Neuronal stem cell (in vitro differentiated cells): ENCODE measurements at regions not wholly inside any gene's neighbourhood (a gene's known extent, or its start where the extent isn't known, plus 50 kb on each side); places are given as distances from the start of the nearest gene placed in this dataset.
"Not testable (repeated sequence)": the region's sequence is repeated elsewhere in the genome, so short reads cannot be mapped to it uniquely, and the experiment has no call there.

Experiments used
- DNase-seq: peaks from one replicate; pipeline ENCODE4 v3.0.0-alpha.2; 2013; ENCODE audit warnings: low spot score
- H2AFZ ChIP-seq: one replicate; pipeline ENCODE4 v1.6.1; 2013; ENCODE audit warnings: mild to moderate bottlenecking, low read length, inconsistent platforms
- H2AK5ac ChIP-seq: 2 replicates; pipeline ENCODE4 v1.6.1; 2013; ENCODE audit warnings: low read depth, mild to moderate bottlenecking, inconsistent platforms, low read length, moderate library complexity, mixed read lengths
- H2BK120ac ChIP-seq: 2 replicates; pipeline ENCODE4 v1.6.1; 2013; ENCODE audit warnings: low read depth, mild to moderate bottlenecking, inconsistent platforms, low read length, moderate library complexity, mixed read lengths
- H2BK12ac ChIP-seq: one replicate; pipeline ENCODE4 v1.6.1; 2013; ENCODE audit warnings: low read length, inconsistent platforms
- H2BK15ac ChIP-seq: 2 replicates; pipeline ENCODE4 v1.6.1; 2013; ENCODE audit warnings: mild to moderate bottlenecking, low read length, inconsistent platforms, mixed read lengths
- H2BK5ac ChIP-seq: one replicate; pipeline ENCODE4 v1.6.1; 2013; ENCODE audit warnings: inconsistent platforms, mild to moderate bottlenecking, low read length, moderate library complexity
- H3K14ac ChIP-seq: one replicate; pipeline ENCODE4 v1.6.1; 2013; ENCODE audit warnings: low read length, inconsistent platforms
- H3K18ac ChIP-seq: 2 replicates; pipeline ENCODE4 v1.6.1; 2013; ENCODE audit warnings: low read length, inconsistent platforms
- H3K23ac ChIP-seq: 2 replicates; pipeline ENCODE4 v1.6.1; 2013; ENCODE audit warnings: low read depth, mild to moderate bottlenecking, mixed read lengths, low read length, inconsistent platforms; ENCODE audit not compliant: poor library complexity
- H3K27ac ChIP-seq: replicated peaks from 3 replicates; pipeline ENCODE4 v1.5.1; 2013; ENCODE audit warnings: low read length, inconsistent platforms
- H3K27me3 ChIP-seq, 3 experiments: 2 replicates each; pipeline ENCODE4 v1.6.1; 2013; ENCODE audit warnings: low read length in 3 of 3, mild to moderate bottlenecking in 2 of 3, inconsistent platforms in 1 of 3, low read depth in 1 of 3, mixed read lengths in 1 of 3, moderate library complexity in 1 of 3; ENCODE audit not compliant: control insufficient read depth in 3 of 3, insufficient read depth in 3 of 3
- H3K36me3 ChIP-seq, 2 donors: replicated peaks in 1 of 2; 2 replicates each; pipeline ENCODE4 v1.6.1; 2013; ENCODE audit warnings: low read length in 2 of 2; ENCODE audit not compliant: control insufficient read depth in 2 of 2, insufficient read depth in 2 of 2
- H3K4ac ChIP-seq: 2 replicates; pipeline ENCODE4 v1.6.1; 2013; ENCODE audit warnings: inconsistent platforms, mild to moderate bottlenecking, low read length, moderate library complexity
- H3K4me1 ChIP-seq, 2 donors: 1 replicate in 1 of 2; 2 replicates in 1 of 2; pipeline ENCODE4 v1.6.1; 2013; ENCODE audit warnings: low read length in 2 of 2, low read depth in 1 of 2; ENCODE audit not compliant: control insufficient read depth in 2 of 2, insufficient read depth in 1 of 2
- H3K4me2 ChIP-seq: one replicate; pipeline ENCODE4 v1.6.1; 2013; ENCODE audit warnings: mild to moderate bottlenecking, low read length, inconsistent platforms; ENCODE audit not compliant: insufficient read depth, poor library complexity, severe bottlenecking
- H3K4me3 ChIP-seq, 2 donors: 2 replicates each; pipeline ENCODE4 v1.5.1; 2013; ENCODE audit warnings: low read length in 2 of 2, mild to moderate bottlenecking in 2 of 2, inconsistent platforms in 1 of 2, moderate library complexity in 1 of 2
- H3K79me1 ChIP-seq: one replicate; pipeline ENCODE4 v1.6.1; 2013; ENCODE audit warnings: low read depth, mild to moderate bottlenecking, inconsistent platforms, low read length, moderate library complexity
- H3K9ac ChIP-seq: one replicate; pipeline ENCODE4 v1.6.1; 2013; ENCODE audit warnings: mild to moderate bottlenecking, low read depth, low read length, inconsistent platforms; ENCODE audit not compliant: poor library complexity
- H3K9me3 ChIP-seq, 2 donors: replicated peaks in 1 of 2; 2 replicates each; pipeline versions ENCODE3 to v1.6.1; 2013; ENCODE audit warnings: low read length in 2 of 2, mild to moderate bottlenecking in 2 of 2, inconsistent platforms in 1 of 2, low read depth in 1 of 2, mixed read lengths in 1 of 2, moderate library complexity in 1 of 2; ENCODE audit not compliant: control insufficient read depth in 2 of 2, insufficient read depth in 1 of 2
- H4K8ac ChIP-seq: one replicate; pipeline ENCODE4 v1.6.1; 2013; ENCODE audit warnings: low read depth, mild to moderate bottlenecking, inconsistent platforms, low read length, moderate library complexity
- H4K91ac ChIP-seq: one replicate; pipeline ENCODE4 v1.6.1; 2013; ENCODE audit warnings: low read length, low read depth, mild to moderate bottlenecking, inconsistent platforms; ENCODE audit not compliant: poor library complexity
- WGBS, 2 donors: extraction: QIAGEN DNeasy Blood & Tissue Kit; methylation state at CpG; one replicate each; pipeline ENCODE4 v1.1.7; 2013; ENCODE audit warnings: missing lambda C conversion rate in 2 of 2, mixed read lengths in 1 of 2; ENCODE audit not compliant: insufficient read length in 2 of 2, insufficient replicate concordance in 1 of 2; ENCODE audit errors: extremely low coverage in 2 of 2; 5-methylcytosine and 5-hydroxymethylcytosine counted together

DNA sequence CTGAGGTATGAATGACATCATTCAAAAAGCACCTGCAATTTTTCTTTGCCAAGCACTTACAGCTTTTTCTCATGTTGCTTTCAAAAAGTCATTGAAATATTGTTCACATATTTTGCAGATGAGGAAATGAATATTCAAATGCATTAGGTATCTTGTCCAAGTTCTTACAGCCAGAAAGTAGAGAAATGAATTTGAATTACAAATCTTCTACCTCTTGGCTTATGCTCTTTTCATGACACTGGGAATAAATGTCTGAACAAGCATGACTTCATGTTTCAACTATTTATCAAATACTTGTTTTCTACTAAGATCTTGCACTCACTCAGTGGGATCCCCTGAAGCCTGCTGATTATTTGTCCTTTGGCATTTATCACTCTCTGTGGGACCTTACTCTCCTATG, 267.2 kb upstream of the BTG1 start:
- DNase-seq: no peak
- H3K36me3 ChIP-seq: no peaks in the 10 kb centered on the region

DNA sequence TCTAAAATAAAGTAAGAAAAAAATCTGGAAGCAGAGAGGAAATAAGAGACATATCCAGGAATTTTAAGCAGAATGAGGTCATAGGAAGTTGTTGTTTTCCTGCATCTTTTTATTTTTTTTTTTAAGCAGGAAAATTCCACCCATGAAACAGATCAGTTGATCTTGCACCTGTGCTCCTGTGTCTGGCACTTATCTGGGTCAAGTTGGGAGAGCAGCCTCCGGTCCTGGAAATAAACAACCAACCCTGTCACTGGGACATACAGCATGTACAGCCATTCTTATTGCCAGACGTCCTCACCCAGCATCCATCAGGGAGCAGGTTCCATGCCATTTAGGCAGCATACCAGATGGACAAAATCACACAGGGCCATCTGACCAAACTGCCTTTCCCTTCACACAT, 266.0 kb upstream of the BTG1 start:
- H2BK5ac ChIP-seq: no peak overlapping the region
- H3K18ac ChIP-seq: no peak overlapping the region
- H4K91ac ChIP-seq: no peak overlapping the region
- H3K9me3 ChIP-seq: no peaks in the 10 kb centered on the region
- no peaks in the 10 kb centered on the region for H3K4me1 ChIP-seq
- H3K14ac ChIP-seq: no peak overlapping the region
- peak overlapping the region; percentile 22 for H3K9ac ChIP-seq
- H3K23ac ChIP-seq: no peak overlapping the region
- H4K8ac ChIP-seq: no peak overlapping the region
- H2BK12ac ChIP-seq: no peak overlapping the region
- no CpG with 5 or more reads among the region's 2 CpGs for WGBS, 2 donors
- H2BK120ac ChIP-seq: no peak overlapping the region
- H3K4ac ChIP-seq: no peak overlapping the region
- H3K36me3 ChIP-seq: no peaks in the 10 kb centered on the region
- no peak overlapping the region for H3K27ac ChIP-seq
- DNase-seq: no peak
- no peak overlapping the region for H2BK15ac ChIP-seq
- H3K27me3 ChIP-seq: no peaks in the 10 kb centered on the region
- peak overlapping the region; percentile 35 for H2AK5ac ChIP-seq
- no peaks in the 10 kb centered on the region for H3K79me1 ChIP-seq
- H2AFZ ChIP-seq: no peak overlapping the region
- H3K4me3 ChIP-seq: no peak overlapping the region
- H3K4me2 ChIP-seq: no peak overlapping the region

More for the DNA sequence above, 267.2 kb upstream of the BTG1 start:
- H3K18ac ChIP-seq: no peak overlapping the region
- no peak overlapping the region for H3K27ac ChIP-seq
- H3K4me2 ChIP-seq: no peak overlapping the region
- H3K79me1 ChIP-seq: no peaks in the 10 kb centered on the region
- H3K27me3 ChIP-seq: no peaks in the 10 kb centered on the region
- H3K4me3 ChIP-seq: no peak overlapping the region
- H2BK15ac ChIP-seq: no peak overlapping the region
- H2BK12ac ChIP-seq: no peak overlapping the region
- H3K9me3 ChIP-seq: no peaks in the 10 kb centered on the region
- H2AK5ac ChIP-seq: no peak overlapping the region
- H3K4ac ChIP-seq: no peak overlapping the region
- H2BK120ac ChIP-seq: no peak overlapping the region
- H3K9ac ChIP-seq: no peak overlapping the region
- H2AFZ ChIP-seq: no peak overlapping the region
- no peaks in the 10 kb centered on the region for H3K4me1 ChIP-seq
- H4K8ac ChIP-seq: no peak overlapping the region
- H2BK5ac ChIP-seq: no peak overlapping the region
- no peak overlapping the region for H3K14ac ChIP-seq
- H3K23ac ChIP-seq: no peak overlapping the region
- no peak overlapping the region for H4K91ac ChIP-seq

DNA sequence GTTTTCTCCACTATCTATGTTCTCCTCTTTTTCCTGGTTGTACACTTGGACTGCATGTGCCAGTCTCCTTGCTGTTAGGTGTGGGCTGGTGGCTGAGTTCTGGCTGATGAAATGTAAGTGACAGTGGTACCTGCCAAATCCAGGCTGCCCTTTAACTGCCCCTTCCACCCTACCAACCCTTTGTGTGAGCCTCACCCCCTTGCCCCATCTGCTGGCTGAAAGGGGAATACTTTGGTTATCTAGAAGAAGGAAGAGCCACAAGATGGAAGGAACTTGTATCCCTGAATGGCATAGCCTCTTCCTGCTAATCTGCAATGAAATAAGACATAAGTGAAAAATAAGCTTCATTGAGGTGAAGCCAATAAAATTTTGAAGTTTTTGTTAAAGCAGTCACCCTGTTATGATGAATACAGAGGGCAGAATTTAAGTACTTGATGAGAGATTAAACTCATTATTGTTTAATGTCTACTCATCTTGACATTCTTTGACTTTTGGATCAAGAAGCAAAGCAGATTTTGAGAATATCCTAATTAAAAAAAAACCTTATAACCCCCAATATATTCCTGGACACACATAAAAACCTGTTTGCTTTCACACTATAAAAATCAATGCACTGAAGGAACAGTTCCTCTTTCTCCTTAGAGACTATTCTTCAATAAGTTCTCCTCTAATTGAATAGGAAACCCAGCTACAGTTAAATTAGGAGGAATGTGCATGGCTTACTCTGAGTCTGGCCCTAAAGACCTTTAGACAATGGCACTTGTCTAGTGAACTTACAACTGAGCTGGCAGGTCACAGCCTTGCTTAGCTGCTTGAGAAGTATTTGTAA, 262.6 kb upstream of the BTG1 start:
- Histone ChIP-seq H2BK120ac (no peak overlapping the region), H3K4me1 (no peaks in the 10 kb centered on the region), H3K23ac (no peak overlapping the region), H3K27ac (no peak overlapping the region), H2AK5ac (no peak overlapping the region), H4K91ac (no peak overlapping the region), H3K4me2 (no peak overlapping the region), H2BK15ac (no peak overlapping the region), H4K8ac (no peak overlapping the region), H3K9ac (no peak overlapping the region), H2AFZ (no peak overlapping the region), H3K79me1 (no peaks in the 10 kb centered on the region), H3K36me3 (no peaks in the 10 kb centered on the region), H3K14ac (no peak overlapping the region), H3K18ac (no peak overlapping the region), H3K4ac (no peak overlapping the region), H3K4me3 (no peak overlapping the region), H2BK5ac (no peak overlapping the region), H2BK12ac (no peak overlapping the region), H3K27me3 (no peaks in the 10 kb centered on the region), H3K9me3 (no peaks in the 10 kb centered on the region)
- DNase-seq: no peak

DNA sequence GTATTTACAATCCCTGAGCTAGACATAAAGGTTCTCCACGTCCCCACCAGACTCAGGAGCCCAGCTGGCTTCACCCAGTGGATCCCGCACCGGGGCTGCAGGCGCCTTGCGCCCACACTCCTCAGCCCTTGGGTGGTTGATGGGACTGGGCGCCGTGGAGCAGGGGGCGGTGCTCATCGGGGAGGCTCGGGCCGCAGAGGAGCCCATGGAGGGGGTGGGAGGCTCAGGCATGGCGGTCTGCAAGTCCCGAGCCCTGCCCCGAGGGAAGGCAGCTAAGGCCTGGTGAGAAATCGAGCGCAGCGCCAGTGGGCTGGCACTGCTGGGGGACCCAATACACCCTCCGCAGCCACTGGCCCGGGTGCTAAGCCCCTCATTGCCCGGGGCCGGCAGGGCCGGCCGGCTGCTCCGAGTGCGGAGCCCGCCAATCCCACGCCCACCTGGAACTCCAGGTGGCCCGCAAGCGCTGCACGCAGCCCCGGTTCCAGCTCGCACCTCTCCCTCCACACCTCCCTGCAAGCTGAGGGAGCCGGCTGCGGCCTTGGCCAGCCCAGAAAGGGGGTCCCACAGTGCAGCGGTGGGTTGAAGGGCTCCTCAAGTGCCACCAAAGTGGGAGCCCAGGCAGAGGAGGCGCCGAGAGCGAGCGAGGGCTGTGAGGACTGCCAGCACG, 260.9 kb upstream of the BTG1 start:
- H3K23ac ChIP-seq, H3K18ac ChIP-seq, H3K9ac ChIP-seq, H4K8ac ChIP-seq, H3K14ac ChIP-seq, H2BK120ac ChIP-seq, H2AK5ac ChIP-seq, H2BK5ac ChIP-seq, H3K4ac ChIP-seq, DNase-seq, H3K4me2 ChIP-seq, H2AFZ ChIP-seq, H3K27ac ChIP-seq, H3K27me3 ChIP-seq, H4K91ac ChIP-seq, H3K9me3 ChIP-seq, H3K4me3 ChIP-seq, H2BK15ac ChIP-seq, H2BK12ac ChIP-seq, H3K4me1 ChIP-seq, H3K36me3 ChIP-seq, H3K79me1 ChIP-seq: not testable (repeated sequence)
- no CpG with 5 or more reads among the region's 40 CpGs for WGBS, 2 donors
